ENCODE measurements at regions not wholly inside any gene's neighbourhood (a gene's known extent, or its start where the extent isn't known, plus 50 kb on each side); places are given as distances from the start of the nearest gene placed in this dataset.

GRCh38 chr15:97661796-97662195 is 298.7 kb upstream of the ARRDC4 start:
- Histone ChIP-seq H3K27ac (ENCODE audit: low read depth, low read length) (no peak overlapping the region), H3K4me3 (ENCODE audit: low read depth, low read length) (no peak overlapping the region), H3K79me2 (ENCODE audit: control insufficient read depth, insufficient read depth, low read length, unreplicated experiment) (no peaks in the 10 kb centered on the region), H3K4me1 (ENCODE audit: control insufficient read depth, insufficient read depth, low read length, unreplicated experiment) (no peaks in the 10 kb centered on the region), H3K27me3 (ENCODE audit: insufficient read depth, low read length) (no peaks in the 10 kb centered on the region), H2AFZ (ENCODE audit: low read length, unreplicated experiment) (no peak overlapping the region), H3K36me3 (ENCODE audit: insufficient read depth, low read length) (no peaks in the 10 kb centered on the region)

GRCh38 chr15:97672586-97672985 is 287.9 kb upstream of the ARRDC4 start:
- Histone ChIP-seq H3K79me2 (ENCODE audit: control insufficient read depth, insufficient read depth, low read length, unreplicated experiment) (no peaks in the 10 kb centered on the region), H3K27me3 (ENCODE audit: insufficient read depth, low read length) (no peaks in the 10 kb centered on the region), H3K27ac (ENCODE audit: low read depth, low read length) (no peak overlapping the region), H3K4me1 (ENCODE audit: control insufficient read depth, insufficient read depth, low read length, unreplicated experiment) (no peaks in the 10 kb centered on the region), H3K36me3 (ENCODE audit: insufficient read depth, low read length) (no peaks in the 10 kb centered on the region), H2AFZ (ENCODE audit: low read length, unreplicated experiment) (no peak overlapping the region), H3K4me3 (ENCODE audit: low read depth, low read length) (no peak overlapping the region)

- Histone ChIP-seq H3K27me3 (ENCODE audit: insufficient read depth, low read length) (no peaks in the 10 kb centered on the region), H3K36me3 (ENCODE audit: insufficient read depth, low read length) (no peaks in the 10 kb centered on the region), H3K27ac (ENCODE audit: low read depth, low read length) (no peak overlapping the region), H2AFZ (ENCODE audit: low read length, unreplicated experiment) (no peak overlapping the region), H3K4me1 (ENCODE audit: control insufficient read depth, insufficient read depth, low read length, unreplicated experiment) (no peaks in the 10 kb centered on the region), H3K79me2 (ENCODE audit: control insufficient read depth, insufficient read depth, low read length, unreplicated experiment) (no peaks in the 10 kb centered on the region), H3K4me3 (ENCODE audit: low read depth, low read length) (no peak overlapping the region)
Observed at GRCh38 chr15:97678656-97679055, 281.8 kb upstream of the ARRDC4 start.

- no peaks in the 10 kb centered on the region for H3K36me3 ChIP-seq (ENCODE audit: insufficient read depth, low read length)
- no peak overlapping the region for H3K4me3 ChIP-seq (ENCODE audit: low read depth, low read length)
- H2AFZ ChIP-seq (ENCODE audit: low read length, unreplicated experiment), result no peak overlapping the region
- no peaks in the 10 kb centered on the region for H3K79me2 ChIP-seq (ENCODE audit: control insufficient read depth, insufficient read depth, low read length, unreplicated experiment)
- no peak overlapping the region for H3K27ac ChIP-seq (ENCODE audit: low read depth, low read length)
- no peaks in the 10 kb centered on the region for H3K27me3 ChIP-seq (ENCODE audit: insufficient read depth, low read length)
- no peaks in the 10 kb centered on the region for H3K4me1 ChIP-seq (ENCODE audit: control insufficient read depth, insufficient read depth, low read length, unreplicated experiment)
Observed at GRCh38 chr15:97679106-97679688, 281.3 kb upstream of the ARRDC4 start.

- no peak overlapping the region for H3K27ac ChIP-seq (ENCODE audit: low read depth, low read length)
- no peaks in the 10 kb centered on the region for H3K36me3 ChIP-seq (ENCODE audit: insufficient read depth, low read length)
- H3K4me3 ChIP-seq (ENCODE audit: low read depth, low read length), result no peak overlapping the region
- H2AFZ ChIP-seq (ENCODE audit: low read length, unreplicated experiment), result no peak overlapping the region
- H3K27me3 ChIP-seq (ENCODE audit: insufficient read depth, low read length), result no peaks in the 10 kb centered on the region
- no peaks in the 10 kb centered on the region for H3K4me1 ChIP-seq (ENCODE audit: control insufficient read depth, insufficient read depth, low read length, unreplicated experiment)
- H3K79me2 ChIP-seq (ENCODE audit: control insufficient read depth, insufficient read depth, low read length, unreplicated experiment), result no peaks in the 10 kb centered on the region
Observed at GRCh38 chr15:97680606-97681220, 279.8 kb upstream of the ARRDC4 start.

GRCh38 chr15:97683831-97684230 is 276.7 kb upstream of the ARRDC4 start:
- Histone ChIP-seq H3K36me3 (ENCODE audit: insufficient read depth, low read length) (no peaks in the 10 kb centered on the region), H3K4me3 (ENCODE audit: low read depth, low read length) (no peak overlapping the region), H3K79me2 (ENCODE audit: control insufficient read depth, insufficient read depth, low read length, unreplicated experiment) (no peaks in the 10 kb centered on the region), H3K27ac (ENCODE audit: low read depth, low read length) (no peak overlapping the region), H3K27me3 (ENCODE audit: insufficient read depth, low read length) (no peaks in the 10 kb centered on the region), H3K4me1 (ENCODE audit: control insufficient read depth, insufficient read depth, low read length, unreplicated experiment) (no peaks in the 10 kb centered on the region), H2AFZ (ENCODE audit: low read length, unreplicated experiment) (no peak overlapping the region)

GRCh38 chr15:97684249-97684648 is 276.3 kb upstream of the ARRDC4 start:
- Histone ChIP-seq H3K4me3 (ENCODE audit: low read depth, low read length) (no peak overlapping the region), H3K4me1 (ENCODE audit: control insufficient read depth, insufficient read depth, low read length, unreplicated experiment) (no peaks in the 10 kb centered on the region), H3K27ac (ENCODE audit: low read depth, low read length) (no peak overlapping the region), H3K36me3 (ENCODE audit: insufficient read depth, low read length) (no peaks in the 10 kb centered on the region), H3K27me3 (ENCODE audit: insufficient read depth, low read length) (no peaks in the 10 kb centered on the region), H2AFZ (ENCODE audit: low read length, unreplicated experiment) (no peak overlapping the region), H3K79me2 (ENCODE audit: control insufficient read depth, insufficient read depth, low read length, unreplicated experiment) (no peaks in the 10 kb centered on the region)

- Histone ChIP-seq H3K79me2 (ENCODE audit: control insufficient read depth, insufficient read depth, low read length, unreplicated experiment) (no peaks in the 10 kb centered on the region), H2AFZ (ENCODE audit: low read length, unreplicated experiment) (no peak overlapping the region), H3K4me1 (ENCODE audit: control insufficient read depth, insufficient read depth, low read length, unreplicated experiment) (no peaks in the 10 kb centered on the region), H3K36me3 (ENCODE audit: insufficient read depth, low read length) (no peaks in the 10 kb centered on the region), H3K27ac (ENCODE audit: low read depth, low read length) (no peak overlapping the region), H3K4me3 (ENCODE audit: low read depth, low read length) (no peak overlapping the region), H3K27me3 (ENCODE audit: insufficient read depth, low read length) (no peaks in the 10 kb centered on the region)
Observed at GRCh38 chr15:97686324-97686723, 274.2 kb upstream of the ARRDC4 start.

GRCh38 chr15:97687654-97688053 is 272.8 kb upstream of the ARRDC4 start:
- Histone ChIP-seq H2AFZ (ENCODE audit: low read length, unreplicated experiment) (no peak overlapping the region), H3K4me3 (ENCODE audit: low read depth, low read length) (no peak overlapping the region), H3K4me1 (ENCODE audit: control insufficient read depth, insufficient read depth, low read length, unreplicated experiment) (no peaks in the 10 kb centered on the region), H3K27ac (ENCODE audit: low read depth, low read length) (no peak overlapping the region), H3K36me3 (ENCODE audit: insufficient read depth, low read length) (no peaks in the 10 kb centered on the region), H3K27me3 (ENCODE audit: insufficient read depth, low read length) (no peaks in the 10 kb centered on the region), H3K79me2 (ENCODE audit: control insufficient read depth, insufficient read depth, low read length, unreplicated experiment) (no peaks in the 10 kb centered on the region)

GRCh38 chr15:97688177-97688576 is 272.3 kb upstream of the ARRDC4 start:
- Histone ChIP-seq H2AFZ (ENCODE audit: low read length, unreplicated experiment) (no peak overlapping the region), H3K79me2 (ENCODE audit: control insufficient read depth, insufficient read depth, low read length, unreplicated experiment) (no peaks in the 10 kb centered on the region), H3K27me3 (ENCODE audit: insufficient read depth, low read length) (no peaks in the 10 kb centered on the region), H3K4me1 (ENCODE audit: control insufficient read depth, insufficient read depth, low read length, unreplicated experiment) (no peaks in the 10 kb centered on the region), H3K4me3 (ENCODE audit: low read depth, low read length) (no peak overlapping the region), H3K27ac (ENCODE audit: low read depth, low read length) (no peak overlapping the region), H3K36me3 (ENCODE audit: insufficient read depth, low read length) (no peaks in the 10 kb centered on the region)

- H3K79me2 ChIP-seq (ENCODE audit: control insufficient read depth, insufficient read depth, low read length, unreplicated experiment), result no peaks in the 10 kb centered on the region
- no peaks in the 10 kb centered on the region for H3K4me1 ChIP-seq (ENCODE audit: control insufficient read depth, insufficient read depth, low read length, unreplicated experiment)
- no peaks in the 10 kb centered on the region for H3K36me3 ChIP-seq (ENCODE audit: insufficient read depth, low read length)
- H3K4me3 ChIP-seq (ENCODE audit: low read depth, low read length), result no peak overlapping the region
- H3K27me3 ChIP-seq (ENCODE audit: insufficient read depth, low read length), result no peaks in the 10 kb centered on the region
- no peak overlapping the region for H3K27ac ChIP-seq (ENCODE audit: low read depth, low read length)
- no peak overlapping the region for H2AFZ ChIP-seq (ENCODE audit: low read length, unreplicated experiment)
Observed at GRCh38 chr15:97688886-97689285, 271.6 kb upstream of the ARRDC4 start.
